Thyroid gland (tissue), 4 donors: ENCODE measurements at regions not wholly inside any gene's neighbourhood (a gene's known extent, or its start where the extent isn't known, plus 50 kb on each side); places are given as distances from the start of the nearest gene placed in this dataset.

Source experiments
- DNase-seq, 2 donors: peaks; one replicate each; pipeline ENCODE4 v3.0.0-alpha.2; 2019
- H3K27ac ChIP-seq, 3 donors: fragments of 200-600 bp; sonication (generic); 1 replicate in 2 of 3; 2 replicates in 1 of 3; pipeline ENCODE4 v1.5.1; 2016 to 2019; ENCODE audit warnings: mild to moderate bottlenecking in 1 of 3, moderate library complexity in 1 of 3
- H3K27me3 ChIP-seq: fragments of 200-600 bp; sonication (generic); one replicate; pipeline ENCODE4 v1.5.1; 2019
- H3K36me3 ChIP-seq, 2 donors: fragments of 200-600 bp; sonication (generic); one replicate each; pipeline ENCODE4 v1.5.1; 2016 to 2019
- H3K4me1 ChIP-seq, 2 donors: fragments of 200-600 bp; sonication (generic); one replicate each; pipeline ENCODE4 v1.5.1; 2017 to 2019
- H3K4me3 ChIP-seq, 3 donors: fragments of 200-600 bp; sonication (generic); replicated peaks in 1 of 3; 1 replicate in 2 of 3; 2 replicates in 1 of 3; pipeline ENCODE4 v1.5.1; 2016; ENCODE audit warnings: mild to moderate bottlenecking in 1 of 3
- H3K9me3 ChIP-seq: fragments of 200-600 bp; sonication (generic); one replicate; pipeline ENCODE4 v1.5.1; 2017
- CTCF ChIP-seq, 6 experiments: fragments of 200-600 bp in 3 of 6; fragments of 450-650 bp in 3 of 6; sonication (generic) in 3 of 6; IDR thresholded peaks; one replicate each; pipeline ENCODE4 v1.5.1; 2016 to 2019; ENCODE audit warnings: antibody characterized with exemption in 6 of 6, mild to moderate bottlenecking in 2 of 6, inconsistent platforms in 1 of 6, moderate library complexity in 1 of 6
- POLR2A ChIP-seq, 2 donors: fragments of 450-650 bp; IDR thresholded peaks; one replicate each; pipeline ENCODE4 v1.6.1; 2017; ENCODE audit warnings: antibody characterized with exemption in 2 of 2, mild to moderate bottlenecking in 2 of 2, moderate library complexity in 1 of 2
- WGBS, 2 donors: methylation state at CpG; one replicate each; pipeline ENCODE4 v1.1.5; 2017; 5-methylcytosine and 5-hydroxymethylcytosine counted together
- intact Hi-C: fragments of 100-400 bp; cut with DNase I; formaldehyde crosslinking; loops from one replicate; pipeline ENCODE4 v1.15.1; 2023

- TF ChIP-seq POLR2A (IDR thresholded peaks at IDR 0.05), result no peak
- TF ChIP-seq CTCF (IDR thresholded peaks at IDR 0.05), result no peak
- Histone ChIP-seq H3K4me1 (no peaks in the 10 kb centered on the region), H3K36me3 (no peaks in the 10 kb centered on the region), H3K27ac (no peak overlapping the region), H3K9me3 (no peaks in the 10 kb centered on the region), H3K27me3 (no peaks in the 10 kb centered on the region), H3K4me3 (no peak overlapping the region)
- DNase-seq, result no peak
- intact Hi-C loops, result no loop called here
- WGBS, 2 donors, result 84 to 90% methylated on average over 12 of the region's 12 CpGs
These were observed 224.7 kb upstream of the GBE1 start for GRCh38 chr3:81985996-81986723.

DNA sequence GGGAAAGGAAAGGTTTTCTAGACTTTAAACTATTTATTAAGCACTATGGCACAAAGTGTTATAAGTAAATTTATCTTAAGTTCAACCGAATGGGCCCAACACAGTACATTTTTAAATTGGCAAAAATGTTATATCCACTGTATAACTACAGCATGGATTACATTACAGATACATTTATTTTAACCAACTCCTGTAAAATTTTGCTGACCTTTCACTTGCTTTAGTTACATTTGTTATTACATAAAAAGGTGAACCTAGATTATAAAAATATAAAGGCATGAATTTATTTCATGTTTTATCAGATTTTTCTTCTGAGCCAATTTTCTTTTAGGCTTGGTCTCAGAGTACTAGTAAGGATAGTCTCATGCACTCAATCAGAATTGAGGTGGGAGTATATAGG, 221.9 kb upstream of the GBE1 start:
- TF ChIP-seq CTCF (IDR thresholded peaks at IDR 0.05), result no peak
- TF ChIP-seq POLR2A (IDR thresholded peaks at IDR 0.05), result no peak
- intact Hi-C loops, result no loop called here
- DNase-seq, result no peak
- H3K27me3 ChIP-seq, result no peaks in the 10 kb centered on the region
- H3K4me3 ChIP-seq, result no peak overlapping the region
- H3K36me3 ChIP-seq, result no peaks in the 10 kb centered on the region
- no peaks in the 10 kb centered on the region for H3K9me3 ChIP-seq
- no peak overlapping the region for H3K27ac ChIP-seq
- WGBS, 2 donors, result 83 to 91% methylated on average over 1 of the region's 1 CpG
- H3K4me1 ChIP-seq, result no peaks in the 10 kb centered on the region

DNA sequence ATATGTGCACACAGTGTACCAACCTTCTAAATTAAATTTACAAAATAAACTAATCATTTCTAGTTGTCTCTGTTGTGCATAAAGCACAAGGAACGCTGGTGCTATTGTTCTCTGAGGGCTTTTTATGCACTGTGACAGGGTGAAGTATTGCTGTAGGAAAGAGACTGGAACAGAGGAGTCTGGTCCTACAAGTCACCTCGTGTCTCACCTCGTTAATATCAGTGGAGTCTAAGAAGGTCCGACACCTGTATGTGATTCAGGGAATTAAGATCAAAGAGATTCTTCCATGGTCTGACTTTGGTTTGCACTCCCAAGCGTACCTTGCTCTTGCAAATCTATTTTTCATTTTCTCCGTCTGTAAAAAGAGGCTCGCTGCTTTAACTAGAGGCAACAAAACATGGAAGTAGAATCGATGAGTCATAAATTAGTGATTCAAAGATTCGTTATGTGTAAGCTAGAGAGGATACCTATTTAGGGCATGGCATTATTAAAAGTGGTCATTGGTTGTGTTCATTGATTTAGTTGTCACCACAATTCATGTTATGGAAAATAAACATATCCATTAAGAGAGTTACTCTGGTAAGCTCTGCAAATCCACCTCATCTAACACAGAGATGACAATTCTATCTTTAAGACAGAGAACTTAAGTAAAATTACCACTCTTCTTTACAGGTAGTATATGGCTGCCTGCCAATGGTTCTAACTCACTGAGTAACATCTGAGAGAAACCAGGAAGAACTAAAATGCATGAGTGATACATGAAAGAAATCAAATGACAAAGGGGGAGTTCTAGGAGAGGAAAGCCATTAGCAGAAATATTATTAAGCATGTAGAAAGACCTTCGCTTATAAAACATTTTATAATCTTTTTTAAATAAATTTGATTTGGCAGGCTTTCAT, 219.4 kb upstream of the GBE1 start:
- Histone ChIP-seq H3K27me3 (no peaks in the 10 kb centered on the region), H3K27ac (no peak overlapping the region), H3K4me3 (no peak overlapping the region), H3K4me1 (no peaks in the 10 kb centered on the region), H3K36me3 (no peaks in the 10 kb centered on the region), H3K9me3 (no peaks in the 10 kb centered on the region)
- no peak for DNase-seq
- intact Hi-C loops, result no loop called here
- TF ChIP-seq CTCF (IDR thresholded peaks at IDR 0.05) (no peak), POLR2A (IDR thresholded peaks at IDR 0.05) (no peak)
- 79 to 82% methylated on average over 10 of the region's 10 CpGs for WGBS, 2 donors

DNA sequence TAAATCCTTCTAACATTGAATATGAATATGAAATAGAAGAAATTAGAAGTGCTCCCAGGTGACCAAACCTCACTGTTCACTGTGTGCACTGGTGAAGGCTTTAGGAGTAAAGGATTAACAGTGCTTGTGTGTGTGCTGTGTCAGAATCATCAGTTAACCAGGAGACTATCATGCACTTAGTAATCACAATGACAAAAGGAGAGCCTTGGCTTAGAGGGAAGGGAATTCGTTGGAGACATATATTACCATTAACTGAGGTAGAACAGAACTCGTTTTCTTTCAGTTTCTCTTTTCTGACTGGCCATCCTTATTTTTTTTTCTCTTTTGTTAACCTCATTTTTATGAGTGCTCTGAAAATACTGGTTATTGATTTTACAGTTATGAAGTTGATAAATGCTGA, 213.3 kb upstream of the GBE1 start:
- Histone ChIP-seq H3K36me3 (no peaks in the 10 kb centered on the region), H3K4me1 (no peaks in the 10 kb centered on the region), H3K4me3 (no peak overlapping the region), H3K9me3 (no peaks in the 10 kb centered on the region), H3K27me3 (no peaks in the 10 kb centered on the region), H3K27ac (no peak overlapping the region)
- TF ChIP-seq CTCF (IDR thresholded peaks at IDR 0.05) (no peak), POLR2A (IDR thresholded peaks at IDR 0.05) (no peak)
- intact Hi-C loops, result no loop called here
- DNase-seq, result no peak
- WGBS, 2 donors, result 56 to 61% methylated on average over 2 of the region's 2 CpGs

DNA sequence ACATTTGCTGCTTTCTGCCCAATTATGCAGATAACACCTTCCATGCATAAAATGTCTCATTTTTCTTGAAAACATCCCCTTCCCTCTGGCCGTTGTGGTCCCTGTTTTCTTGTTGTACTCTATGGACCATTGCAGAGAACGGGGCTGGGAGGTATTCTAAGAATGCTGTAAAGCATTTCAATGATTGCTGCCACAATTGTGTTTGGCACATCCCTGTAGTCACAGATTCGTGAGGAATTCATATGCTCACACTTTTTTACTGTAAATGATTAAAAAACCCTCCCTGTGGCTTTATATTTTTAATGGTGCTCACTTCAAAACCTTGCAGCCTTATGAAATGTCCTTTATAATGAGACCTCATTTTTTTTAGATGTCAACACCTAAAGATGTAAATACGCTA, 207.2 kb upstream of the GBE1 start:
- H3K9me3 ChIP-seq, result no peaks in the 10 kb centered on the region
- intact Hi-C loops, result no loop called here
- 45 to 51% methylated on average over 4 of the region's 4 CpGs for WGBS, 2 donors
- no peaks in the 10 kb centered on the region for H3K4me1 ChIP-seq
- no peak overlapping the region for H3K27ac ChIP-seq
- DNase-seq, result no peak
- no peaks in the 10 kb centered on the region for H3K27me3 ChIP-seq
- no peaks in the 10 kb centered on the region for H3K36me3 ChIP-seq
- no peak for TF ChIP-seq POLR2A (IDR thresholded peaks at IDR 0.05)
- TF ChIP-seq CTCF (IDR thresholded peaks at IDR 0.05), result no peak
- H3K4me3 ChIP-seq, result no peak overlapping the region
